ENCODE measurements at regions not wholly inside any gene's neighbourhood (a gene's known extent, or its start where the extent isn't known, plus 50 kb on each side); places are given as distances from the start of the nearest gene placed in this dataset.
"Not testable (repeated sequence)": the region's sequence is repeated elsewhere in the genome, so short reads cannot be mapped to it uniquely, and the experiment has no call there.

GRCh38 chr2:212913640-212914306 is 237.6 kb downstream of the IKZF2 start:
- intact Hi-C loops (cut with micrococcal nuclease) = no loop called here

DNA sequence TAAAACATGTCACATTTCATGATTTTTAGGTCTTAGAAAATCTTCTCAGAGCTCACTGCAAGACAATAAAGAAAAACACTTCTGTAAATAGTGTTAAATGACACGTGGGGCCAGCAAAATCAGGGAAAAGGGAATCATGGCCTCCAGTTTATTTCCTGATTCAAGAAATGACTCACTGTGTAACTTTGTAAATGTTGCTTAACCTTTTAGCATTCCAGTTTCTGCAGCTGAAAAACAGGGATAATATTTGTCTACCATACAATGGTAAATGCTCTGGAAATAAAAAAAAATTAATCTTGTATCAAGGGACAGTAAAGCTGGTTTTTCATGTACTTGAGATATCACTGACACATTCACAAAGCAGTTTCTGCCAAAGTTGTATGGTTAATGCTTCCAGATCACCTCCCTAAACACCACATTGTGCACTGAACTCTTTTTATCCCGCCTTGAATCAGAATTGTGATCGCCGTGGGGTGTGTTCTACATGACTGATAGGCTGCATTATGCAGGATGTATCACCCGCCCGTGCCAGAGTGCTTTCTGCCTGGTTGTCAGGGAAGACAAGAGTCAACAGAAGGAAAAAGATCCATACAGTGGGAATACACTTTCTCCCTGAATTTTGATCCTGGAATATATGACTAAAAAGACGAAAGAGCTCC is 238.8 kb downstream of the IKZF2 start:
- intact Hi-C loops (cut with micrococcal nuclease) = no loop called here

- intact Hi-C loops (cut with micrococcal nuclease) = no loop called here
Measured at GRCh38 chr2:212911011-212911410, 240.4 kb downstream of the IKZF2 start.

DNA sequence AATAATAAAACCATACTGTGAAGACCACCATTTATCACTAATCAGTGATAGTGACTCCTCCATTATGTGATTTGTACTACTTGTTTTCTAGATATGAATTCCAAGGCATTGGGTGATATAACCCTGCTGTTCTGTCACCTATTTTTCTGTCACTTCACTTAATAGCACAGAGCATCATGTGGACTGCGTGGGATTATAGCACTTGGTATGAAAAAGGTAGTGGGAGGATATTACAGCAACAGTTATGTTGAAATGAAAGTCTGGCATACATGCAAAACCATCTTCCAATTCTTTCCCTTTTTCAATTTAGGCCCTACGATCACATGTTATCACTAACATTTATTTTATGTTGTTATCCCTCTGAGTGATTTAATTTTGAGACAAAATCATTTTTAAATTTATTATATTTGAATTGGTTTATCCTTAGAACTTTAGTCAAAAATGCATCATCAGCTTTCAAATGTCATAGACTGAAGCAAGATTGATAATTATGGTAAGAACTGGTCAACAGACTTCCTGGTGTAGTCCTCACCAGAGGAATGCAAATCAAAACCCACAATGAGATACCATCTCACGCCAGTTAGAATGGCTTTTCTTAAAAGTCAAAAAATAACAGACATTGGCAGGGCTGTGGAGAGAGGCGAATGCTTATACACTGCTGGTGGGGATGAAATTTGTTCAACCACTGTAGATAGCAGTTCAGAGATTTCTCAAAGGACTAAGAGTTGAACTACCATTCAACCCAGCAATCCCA is 242.6 kb downstream of the IKZF2 start:
- intact Hi-C loops (cut with micrococcal nuclease) = no loop called here

DNA sequence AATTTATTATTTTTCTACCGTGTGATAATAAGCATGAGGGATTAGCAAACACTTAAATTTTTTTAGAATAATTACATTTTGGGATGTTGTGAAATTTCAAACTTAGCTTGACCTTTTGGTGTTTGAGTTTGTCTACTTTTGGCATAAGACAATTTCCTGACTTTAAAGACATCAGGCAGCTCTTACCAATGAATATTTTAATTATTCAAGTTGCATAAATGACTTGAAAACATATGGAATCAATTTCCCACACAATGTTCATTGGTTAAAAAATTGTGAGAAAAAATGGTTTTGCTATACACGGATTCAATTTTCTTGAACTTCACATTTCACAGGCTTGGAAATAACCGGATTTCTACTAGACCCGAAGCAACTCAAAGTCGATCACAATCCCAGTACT is 243.4 kb downstream of the IKZF2 start:
- intact Hi-C loops (cut with micrococcal nuclease) = no loop called here

GRCh38 chr2:212906620-212907019 is 244.8 kb downstream of the IKZF2 start:
- intact Hi-C loops (cut with micrococcal nuclease) = no loop called here

- intact Hi-C loops (cut with micrococcal nuclease) = no loop called here
Measured at GRCh38 chr2:212905640-212906201, 245.7 kb downstream of the IKZF2 start.

GRCh38 chr2:212904646-212905045 is 246.8 kb downstream of the IKZF2 start:
- intact Hi-C loops (cut with micrococcal nuclease) = no loop called here

- intact Hi-C loops (cut with micrococcal nuclease) = no loop called here
Measured at GRCh38 chr2:212903413-212903812, 248.0 kb downstream of the IKZF2 start.

DNA sequence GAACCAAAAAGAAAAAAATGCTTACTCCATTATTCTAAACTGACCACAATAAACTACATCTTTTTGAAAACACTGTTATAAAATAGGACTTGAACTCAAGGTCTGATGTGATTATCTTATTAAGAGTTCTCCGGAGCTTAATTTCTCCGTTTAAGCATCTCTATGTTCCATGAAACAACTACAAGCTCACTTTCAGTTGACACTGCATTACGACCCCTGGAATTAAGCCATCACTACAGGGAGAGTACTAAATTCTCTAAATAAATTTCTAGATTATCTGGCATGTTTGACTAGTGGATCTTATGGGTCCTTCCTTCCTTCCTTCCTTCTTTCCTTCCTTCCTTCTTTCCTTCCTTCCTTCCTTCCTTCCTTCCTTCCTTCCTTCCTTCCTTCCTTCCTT is 249.0 kb downstream of the IKZF2 start:
- intact Hi-C loops (cut with micrococcal nuclease) = no loop called here

- intact Hi-C loops (cut with micrococcal nuclease) = no loop called here
Measured at GRCh38 chr2:212901604-212902275, 249.7 kb downstream of the IKZF2 start.

GRCh38 chr2:212900715-212901114 is 250.7 kb downstream of the IKZF2 start:
- intact Hi-C loops (cut with micrococcal nuclease) = no loop called here

- intact Hi-C loops (cut with micrococcal nuclease) = no loop called here
Measured at GRCh38 chr2:212898011-212898410, 253.4 kb downstream of the IKZF2 start.

- intact Hi-C loops (cut with micrococcal nuclease) = no loop called here
Measured at GRCh38 chr2:212897296-212897695, 254.1 kb downstream of the IKZF2 start.

DNA sequence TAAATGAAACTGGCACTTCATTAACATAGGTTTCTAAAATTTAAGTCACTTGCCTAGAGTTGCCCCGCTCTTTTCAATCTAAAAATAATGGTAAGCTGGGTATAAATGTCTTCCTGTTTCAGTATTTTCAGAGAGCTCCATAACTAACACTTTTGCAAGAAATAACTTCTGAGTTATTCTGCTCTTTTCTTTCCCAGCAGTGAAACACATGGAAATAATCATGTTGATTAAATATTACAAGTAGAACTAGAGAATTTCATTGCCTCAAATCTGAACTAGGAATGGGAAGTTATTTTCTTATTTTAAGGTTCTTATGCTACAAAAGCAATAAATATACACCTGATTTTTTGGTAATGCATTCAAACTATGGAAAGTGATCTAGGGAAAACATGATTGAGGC is 257.4 kb downstream of the IKZF2 start:
- intact Hi-C loops (cut with micrococcal nuclease) = no loop called here

GRCh38 chr2:212893216-212893615 is 258.2 kb downstream of the IKZF2 start:
- intact Hi-C loops (cut with micrococcal nuclease) = no loop called here

DNA sequence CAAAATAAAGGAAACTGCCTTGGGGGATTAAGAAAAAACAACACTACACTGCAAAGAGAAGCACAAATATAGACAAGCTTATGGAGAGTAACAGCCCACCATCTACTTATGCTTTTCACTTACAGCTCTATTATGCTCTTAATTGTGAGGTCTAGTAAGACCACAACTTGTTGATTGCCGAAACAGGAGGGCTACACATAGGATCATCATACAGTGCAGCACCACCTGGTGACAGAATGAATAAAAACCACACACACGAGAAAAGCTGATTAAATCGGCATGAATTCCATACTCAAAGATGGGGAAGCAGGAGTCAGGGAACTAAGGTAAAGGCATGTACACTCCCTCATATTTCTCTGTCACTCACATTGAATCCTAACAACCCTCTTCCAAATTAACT is 259.2 kb downstream of the IKZF2 start:
- intact Hi-C loops (cut with micrococcal nuclease) = no loop called here

DNA sequence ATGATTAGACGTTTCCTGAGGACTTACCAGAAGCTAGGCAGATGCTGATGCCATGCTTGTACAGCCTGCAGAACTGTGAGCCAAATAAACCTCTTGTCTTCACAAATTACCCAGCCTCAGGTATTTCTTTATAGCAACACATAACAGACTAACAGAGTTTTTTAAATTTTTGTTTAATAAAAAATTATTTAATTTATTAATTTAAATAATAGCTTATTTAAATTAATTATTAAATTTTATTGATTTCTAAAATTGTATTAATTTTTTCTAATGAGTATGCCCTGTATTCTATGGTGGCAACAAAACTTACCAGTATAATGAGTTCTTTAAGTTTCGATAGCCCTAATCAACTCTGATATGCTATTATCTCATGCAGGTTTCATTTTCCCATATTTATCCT is 259.8 kb downstream of the IKZF2 start:
- intact Hi-C loops (cut with micrococcal nuclease) = no loop called here

GRCh38 chr2:212882626-212883025 is 268.8 kb downstream of the IKZF2 start:
- intact Hi-C loops (cut with micrococcal nuclease) = loop anchor here (5.0 kb wide), 1 partner anchor 270 kb away; the partner anchor contains the start of gene IKZF2

- intact Hi-C loops (cut with micrococcal nuclease) = not testable (repeated sequence)
Measured at GRCh38 chr2:212876556-212876955, 274.9 kb downstream of the IKZF2 start.

DNA sequence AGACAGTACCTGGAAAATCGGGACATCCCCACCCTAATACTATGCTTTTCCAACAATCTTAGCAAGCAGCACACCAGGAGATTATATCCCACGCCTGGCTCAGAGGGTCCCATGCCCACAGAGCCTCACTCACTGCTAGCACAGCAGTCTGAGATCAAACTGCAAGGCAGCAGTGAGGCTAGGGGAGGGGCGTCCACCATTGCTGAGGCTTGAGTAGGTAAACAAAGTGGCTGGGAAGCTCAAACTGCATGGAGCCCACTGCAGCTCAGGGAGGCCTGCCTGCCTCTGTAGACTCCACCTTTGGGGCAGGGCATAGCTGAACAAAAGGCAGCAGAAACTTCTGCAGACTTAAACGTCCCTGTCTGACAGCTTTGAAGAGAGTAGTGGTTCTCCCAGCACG is 275.5 kb downstream of the IKZF2 start:
- intact Hi-C loops (cut with micrococcal nuclease) = not testable (repeated sequence)

- intact Hi-C loops (cut with micrococcal nuclease) = no loop called here
Measured at GRCh38 chr2:212873256-212873655, 278.2 kb downstream of the IKZF2 start.

Measured in T-helper 1 cell treated with Interleukin-12 subunit alpha and Interleukin-12 subunit beta and Interleukin-4 antibody, amounts not matched to agents 30 ng/mL and 1 ng/mL, for 36 hours (primary cell).